ENCODE measurements at regions not wholly inside any gene's neighbourhood (a gene's known extent, or its start where the extent isn't known, plus 50 kb on each side); places are given as distances from the start of the nearest gene placed in this dataset.

DNA sequence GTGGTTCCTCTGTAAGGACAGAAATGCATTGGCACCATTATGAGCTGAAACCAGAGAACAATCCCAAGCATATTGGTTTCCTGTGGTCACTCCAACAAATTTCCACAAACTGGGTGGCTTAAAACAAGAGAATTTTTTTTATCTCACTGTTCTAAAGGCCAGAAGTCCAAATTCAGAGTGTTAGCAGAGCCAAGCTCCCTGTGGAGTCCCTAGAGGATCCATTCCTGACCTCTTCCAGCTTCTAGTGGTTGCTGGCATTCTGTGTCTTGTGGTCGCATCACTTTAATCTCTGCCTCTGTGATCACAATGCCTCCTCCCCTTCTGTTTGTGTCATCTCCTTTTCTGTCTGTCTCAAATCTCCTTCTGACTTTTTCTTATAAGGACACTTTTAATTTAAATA, 380.3 kb downstream of the NYAP2 start:
- Histone ChIP-seq H3K9me3 (ENCODE audit: severe bottlenecking) (no peaks in the 10 kb centered on the region), H3K27me3 (ENCODE audit: insufficient read depth, low read depth, severe bottlenecking) (no peaks in the 10 kb centered on the region), H3K36me3 (no peaks in the 10 kb centered on the region), H3K27ac (no peak overlapping the region), H3K4me3 (ENCODE audit: low read depth, low read length) (no peak overlapping the region)
- TF ChIP-seq, protein P1, sequence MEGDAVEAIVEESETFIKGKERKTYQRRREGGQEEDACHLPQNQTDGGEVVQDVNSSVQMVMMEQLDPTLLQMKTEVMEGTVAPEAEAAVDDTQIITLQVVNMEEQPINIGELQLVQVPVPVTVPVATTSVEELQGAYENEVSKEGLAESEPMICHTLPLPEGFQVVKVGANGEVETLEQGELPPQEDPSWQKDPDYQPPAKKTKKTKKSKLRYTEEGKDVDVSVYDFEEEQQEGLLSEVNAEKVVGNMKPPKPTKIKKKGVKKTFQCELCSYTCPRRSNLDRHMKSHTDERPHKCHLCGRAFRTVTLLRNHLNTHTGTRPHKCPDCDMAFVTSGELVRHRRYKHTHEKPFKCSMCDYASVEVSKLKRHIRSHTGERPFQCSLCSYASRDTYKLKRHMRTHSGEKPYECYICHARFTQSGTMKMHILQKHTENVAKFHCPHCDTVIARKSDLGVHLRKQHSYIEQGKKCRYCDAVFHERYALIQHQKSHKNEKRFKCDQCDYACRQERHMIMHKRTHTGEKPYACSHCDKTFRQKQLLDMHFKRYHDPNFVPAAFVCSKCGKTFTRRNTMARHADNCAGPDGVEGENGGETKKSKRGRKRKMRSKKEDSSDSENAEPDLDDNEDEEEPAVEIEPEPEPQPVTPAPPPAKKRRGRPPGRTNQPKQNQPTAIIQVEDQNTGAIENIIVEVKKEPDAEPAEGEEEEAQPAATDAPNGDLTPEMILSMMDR (IDR thresholded peaks at IDR 0.05; ENCODE audit: low read depth, low read length): no peak
- DNase-seq: no peak

DNA sequence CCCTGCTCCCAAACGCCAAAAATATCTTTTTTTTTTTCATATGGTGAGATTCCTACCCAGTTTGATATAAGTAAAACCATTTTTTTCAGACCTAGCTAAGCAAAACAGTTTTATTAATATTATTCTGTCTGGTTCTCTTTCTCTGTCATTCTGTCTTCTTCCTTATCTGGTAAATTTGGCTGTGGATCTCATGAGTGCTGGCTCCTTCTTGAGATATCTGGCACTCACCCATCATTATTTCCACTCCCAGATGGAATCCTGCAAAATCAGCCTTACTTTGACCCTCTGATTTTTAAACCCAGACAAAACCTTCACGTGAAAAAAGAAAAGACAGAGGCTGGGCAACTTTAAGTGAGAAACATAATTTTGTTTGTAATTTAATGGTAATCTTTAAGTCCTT, 373.6 kb downstream of the NYAP2 start:
- no peak for DNase-seq
- TF ChIP-seq, protein P1 (IDR thresholded peaks at IDR 0.05; ENCODE audit: low read depth, low read length): no peak

DNA sequence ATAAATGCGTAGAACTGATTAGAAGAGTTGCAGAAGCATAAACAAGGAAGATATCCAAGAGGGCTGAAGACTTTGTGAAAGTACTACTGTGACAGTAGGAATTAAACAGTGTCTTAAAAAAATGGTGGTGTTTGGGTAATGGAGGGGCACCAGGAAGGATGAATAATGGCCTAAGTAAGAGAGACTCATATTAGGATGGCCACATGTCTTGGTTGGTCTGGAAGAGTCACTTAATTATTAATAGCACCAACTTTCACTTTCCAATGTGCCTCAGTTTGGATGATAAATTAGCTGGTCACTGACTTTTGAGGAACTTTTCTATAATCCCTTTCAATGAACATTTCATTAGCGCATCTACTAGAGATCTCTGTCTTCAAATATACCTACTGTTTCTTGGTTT, 372.2 kb downstream of the NYAP2 start:
- Histone ChIP-seq H3K27me3 (ENCODE audit: insufficient read depth, low read depth, severe bottlenecking) (no peaks in the 10 kb centered on the region), H3K9me3 (ENCODE audit: severe bottlenecking) (no peaks in the 10 kb centered on the region), H3K36me3 (no peaks in the 10 kb centered on the region), H3K27ac (no peak overlapping the region), H3K4me3 (ENCODE audit: low read depth, low read length) (no peak overlapping the region)
- TF ChIP-seq, protein P1 (IDR thresholded peaks at IDR 0.05; ENCODE audit: low read depth, low read length): no peak
- DNase-seq: no peak

More for the DNA sequence above, 373.6 kb downstream of the NYAP2 start:
- Histone ChIP-seq H3K9me3 (ENCODE audit: severe bottlenecking) (no peaks in the 10 kb centered on the region), H3K36me3 (no peaks in the 10 kb centered on the region), H3K27me3 (ENCODE audit: insufficient read depth, low read depth, severe bottlenecking) (no peaks in the 10 kb centered on the region), H3K27ac (no peak overlapping the region), H3K4me3 (ENCODE audit: low read depth, low read length) (no peak overlapping the region)

DNA sequence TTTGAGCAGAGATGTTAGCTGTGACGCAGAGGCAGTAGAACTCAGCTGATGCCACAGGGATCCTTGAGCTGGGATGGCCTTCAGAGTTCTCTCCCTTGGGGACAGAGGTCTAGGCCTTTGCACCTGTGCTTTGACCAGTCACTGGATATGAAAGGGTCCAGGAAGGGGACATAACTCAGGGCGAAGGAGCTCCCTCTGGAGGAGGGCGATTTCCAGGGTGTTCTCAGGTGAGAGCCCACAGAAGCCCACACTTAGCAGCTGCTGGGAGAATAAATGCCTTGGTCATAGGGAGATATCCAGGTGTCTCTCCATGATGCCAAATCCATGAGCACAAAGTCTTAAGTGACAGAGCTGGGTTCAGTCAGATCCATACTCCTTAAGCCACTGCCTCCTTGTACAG, 369.2 kb downstream of the NYAP2 start:
- H3K4me3 ChIP-seq (ENCODE audit: low read depth, low read length): no peak overlapping the region
- H3K36me3 ChIP-seq: no peaks in the 10 kb centered on the region
- no peak for DNase-seq
- TF ChIP-seq, protein P1 (IDR thresholded peaks at IDR 0.05; ENCODE audit: low read depth, low read length): no peak
- no peaks in the 10 kb centered on the region for H3K9me3 ChIP-seq (ENCODE audit: severe bottlenecking)
- H3K27me3 ChIP-seq (ENCODE audit: insufficient read depth, low read depth, severe bottlenecking): no peaks in the 10 kb centered on the region
- no peak overlapping the region for H3K27ac ChIP-seq

DNA sequence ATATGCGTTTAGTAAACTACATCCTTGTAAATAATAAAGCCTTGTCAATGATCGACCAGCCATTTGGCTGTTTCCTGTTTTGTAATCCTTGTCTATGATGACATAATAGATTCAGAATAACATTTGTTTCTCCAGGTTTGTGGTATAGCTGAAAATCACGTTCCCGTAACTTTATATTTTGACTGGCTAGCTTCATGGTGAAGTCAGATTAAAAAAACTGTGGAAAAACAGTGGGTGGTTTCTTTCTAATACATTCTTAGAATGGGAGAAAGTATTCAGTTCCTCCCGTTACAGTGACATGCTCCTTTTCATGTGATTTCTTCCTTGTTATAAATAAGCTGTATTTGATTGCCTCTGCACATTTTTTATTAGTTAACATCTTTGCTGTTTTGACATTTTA, 366.9 kb downstream of the NYAP2 start:
- H3K4me3 ChIP-seq (ENCODE audit: low read depth, low read length): no peak overlapping the region
- DNase-seq: no peak
- H3K9me3 ChIP-seq (ENCODE audit: severe bottlenecking): no peaks in the 10 kb centered on the region

DNA sequence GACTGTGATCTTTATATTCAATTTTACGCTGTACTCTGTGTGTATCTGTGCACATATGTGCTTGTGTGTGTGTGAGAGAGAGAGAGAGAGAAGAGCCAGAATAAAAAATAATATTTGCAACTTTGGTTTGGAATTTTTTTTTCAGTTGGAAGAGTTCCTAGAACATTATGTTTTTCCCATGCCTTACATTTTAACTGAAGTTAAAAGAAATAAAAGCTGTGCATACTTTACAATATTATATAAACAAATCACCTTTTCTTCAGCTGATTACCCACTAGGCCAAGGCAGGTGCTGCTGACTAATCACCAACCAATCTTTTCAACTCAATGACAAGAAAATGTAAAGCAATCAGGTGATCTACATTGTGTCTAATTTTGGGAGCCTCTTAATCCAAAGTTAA, 366.3 kb downstream of the NYAP2 start:
- Histone ChIP-seq H3K36me3 (no peaks in the 10 kb centered on the region), H3K27ac (no peak overlapping the region), H3K27me3 (ENCODE audit: insufficient read depth, low read depth, severe bottlenecking) (no peaks in the 10 kb centered on the region), H3K4me3 (ENCODE audit: low read depth, low read length) (no peak overlapping the region), H3K9me3 (ENCODE audit: severe bottlenecking) (no peaks in the 10 kb centered on the region)
- TF ChIP-seq, protein P1 (IDR thresholded peaks at IDR 0.05; ENCODE audit: low read depth, low read length): no peak
- no peak for DNase-seq

More for the DNA sequence above, 366.9 kb downstream of the NYAP2 start:
- Histone ChIP-seq H3K27me3 (ENCODE audit: insufficient read depth, low read depth, severe bottlenecking) (no peaks in the 10 kb centered on the region), H3K36me3 (no peaks in the 10 kb centered on the region), H3K27ac (no peak overlapping the region)
- TF ChIP-seq, protein P1 (IDR thresholded peaks at IDR 0.05; ENCODE audit: low read depth, low read length): no peak

All from WERI-Rb-1 (cell line).